ENCODE measurements at regions not wholly inside any gene's neighbourhood (a gene's known extent, or its start where the extent isn't known, plus 50 kb on each side); places are given as distances from the start of the nearest gene placed in this dataset.
"Not testable (repeated sequence)": the region's sequence is repeated elsewhere in the genome, so short reads cannot be mapped to it uniquely, and the experiment has no call there.

DNA sequence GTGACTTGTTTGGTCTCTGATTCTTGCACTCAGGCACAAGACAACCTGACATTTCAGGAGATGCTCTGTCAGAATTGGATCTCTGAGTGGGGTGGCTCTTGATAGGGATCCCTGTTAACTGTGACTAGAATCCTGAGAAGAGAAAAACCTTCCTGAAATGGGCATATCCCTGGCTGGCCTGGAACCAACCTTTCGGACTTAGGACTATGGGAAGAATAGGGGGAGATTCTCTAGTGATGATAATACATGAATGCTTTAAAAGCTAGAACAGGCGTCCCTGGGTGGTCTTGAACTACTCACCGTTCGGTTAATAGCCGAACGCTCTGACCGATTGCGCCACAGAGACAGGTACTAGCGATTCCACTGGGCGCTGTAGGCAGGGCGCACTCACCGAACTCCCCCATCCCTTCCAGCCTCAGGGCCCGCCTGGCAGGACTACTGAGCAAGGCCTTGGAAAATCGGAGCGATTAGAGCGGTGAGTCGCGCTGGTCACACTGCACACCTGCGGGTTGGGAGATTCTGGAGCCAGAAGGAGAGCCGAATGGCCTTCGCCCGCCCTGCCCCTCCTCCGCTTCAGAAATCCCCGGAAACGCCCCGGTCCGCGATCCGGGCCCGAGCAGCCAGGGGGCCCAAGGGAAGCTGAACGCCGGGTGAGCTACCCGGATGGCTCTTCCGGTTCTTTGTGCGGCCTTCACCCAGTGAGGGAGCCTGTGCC lies 257.6 kb upstream of the NOTCH2NLA start:
- not testable (repeated sequence) for H2AFZ ChIP-seq (ENCODE audit: low read length); H4K8ac ChIP-seq (ENCODE audit: low read depth, low read length); H3K18ac ChIP-seq (ENCODE audit: low read length); H3K4ac ChIP-seq (ENCODE audit: low read length); DNase-seq (ENCODE audit: low spot score); H2AK5ac ChIP-seq (ENCODE audit: low read depth, low read length); H3K36me3 ChIP-seq (replicated peaks in 1 of 2; ENCODE audit: control insufficient read depth in 2 of 2, insufficient read depth in 2 of 2, low read length in 2 of 2); H3K4me3 ChIP-seq (ENCODE audit: low read length in 2 of 2); H3K9ac ChIP-seq (ENCODE audit: low read depth, low read length, poor library complexity); H3K14ac ChIP-seq (ENCODE audit: low read length); H4K91ac ChIP-seq (ENCODE audit: low read depth, low read length, poor library complexity); H3K4me1 ChIP-seq (ENCODE audit: control insufficient read depth in 2 of 2, insufficient read depth in 1 of 2, low read depth in 1 of 2, low read length in 2 of 2); H3K79me1 ChIP-seq (ENCODE audit: low read depth, low read length); H2BK12ac ChIP-seq (ENCODE audit: low read length); H2BK5ac ChIP-seq (ENCODE audit: low read length); H3K9me3 ChIP-seq (replicated peaks in 1 of 2; ENCODE audit: control insufficient read depth in 2 of 2, insufficient read depth in 1 of 2, low read depth in 1 of 2, low read length in 2 of 2); H3K27me3 ChIP-seq (ENCODE audit: control insufficient read depth in 3 of 3, insufficient read depth in 3 of 3, low read depth in 1 of 3, low read length in 3 of 3); H2BK120ac ChIP-seq (ENCODE audit: low read depth, low read length); H3K27ac ChIP-seq (replicated peaks; ENCODE audit: low read length); H3K23ac ChIP-seq (ENCODE audit: low read depth, low read length, poor library complexity); H2BK15ac ChIP-seq (ENCODE audit: low read length); H3K4me2 ChIP-seq (ENCODE audit: insufficient read depth, low read length, poor library complexity, severe bottlenecking)
- no CpG with 5 or more reads among the region's 35 CpGs for WGBS, 2 donors (ENCODE audit: extremely low coverage in 2 of 2, insufficient read length in 2 of 2, insufficient replicate concordance in 1 of 2)

- not testable (repeated sequence) for H3K27ac ChIP-seq (replicated peaks; ENCODE audit: low read length); H3K14ac ChIP-seq (ENCODE audit: low read length); DNase-seq (ENCODE audit: low spot score); H3K9me3 ChIP-seq (replicated peaks in 1 of 2; ENCODE audit: control insufficient read depth in 2 of 2, insufficient read depth in 1 of 2, low read depth in 1 of 2, low read length in 2 of 2); H3K79me1 ChIP-seq (ENCODE audit: low read depth, low read length); H4K91ac ChIP-seq (ENCODE audit: low read depth, low read length, poor library complexity); H2AFZ ChIP-seq (ENCODE audit: low read length); H3K4me2 ChIP-seq (ENCODE audit: insufficient read depth, low read length, poor library complexity, severe bottlenecking); H3K36me3 ChIP-seq (replicated peaks in 1 of 2; ENCODE audit: control insufficient read depth in 2 of 2, insufficient read depth in 2 of 2, low read length in 2 of 2); H2BK12ac ChIP-seq (ENCODE audit: low read length); H3K4ac ChIP-seq (ENCODE audit: low read length); H3K4me1 ChIP-seq (ENCODE audit: control insufficient read depth in 2 of 2, insufficient read depth in 1 of 2, low read depth in 1 of 2, low read length in 2 of 2); H3K18ac ChIP-seq (ENCODE audit: low read length); H2BK5ac ChIP-seq (ENCODE audit: low read length); H3K23ac ChIP-seq (ENCODE audit: low read depth, low read length, poor library complexity); H4K8ac ChIP-seq (ENCODE audit: low read depth, low read length); H3K27me3 ChIP-seq (ENCODE audit: control insufficient read depth in 3 of 3, insufficient read depth in 3 of 3, low read depth in 1 of 3, low read length in 3 of 3); H2BK15ac ChIP-seq (ENCODE audit: low read length); H3K4me3 ChIP-seq (ENCODE audit: low read length in 2 of 2); H2BK120ac ChIP-seq (ENCODE audit: low read depth, low read length); H3K9ac ChIP-seq (ENCODE audit: low read depth, low read length, poor library complexity); H2AK5ac ChIP-seq (ENCODE audit: low read depth, low read length)
- WGBS, 2 donors (ENCODE audit: extremely low coverage in 2 of 2, insufficient read length in 2 of 2, insufficient replicate concordance in 1 of 2), result no CpG with 5 or more reads among the region's 2 CpGs
These were observed 255.4 kb upstream of the NOTCH2NLA start for GRCh38 chr1:146484195-146484594.

GRCh38 chr1:146479188-146479587 lies 250.4 kb upstream of the NOTCH2NLA start:
- not testable (repeated sequence) for H2BK120ac ChIP-seq (ENCODE audit: low read depth, low read length); H3K4ac ChIP-seq (ENCODE audit: low read length); H3K27me3 ChIP-seq (ENCODE audit: control insufficient read depth in 3 of 3, insufficient read depth in 3 of 3, low read depth in 1 of 3, low read length in 3 of 3); H3K36me3 ChIP-seq (replicated peaks in 1 of 2; ENCODE audit: control insufficient read depth in 2 of 2, insufficient read depth in 2 of 2, low read length in 2 of 2); H3K79me1 ChIP-seq (ENCODE audit: low read depth, low read length); H3K4me1 ChIP-seq (ENCODE audit: control insufficient read depth in 2 of 2, insufficient read depth in 1 of 2, low read depth in 1 of 2, low read length in 2 of 2); H3K14ac ChIP-seq (ENCODE audit: low read length); H2AFZ ChIP-seq (ENCODE audit: low read length); H3K4me3 ChIP-seq (ENCODE audit: low read length in 2 of 2); H3K9ac ChIP-seq (ENCODE audit: low read depth, low read length, poor library complexity); H3K18ac ChIP-seq (ENCODE audit: low read length); H4K8ac ChIP-seq (ENCODE audit: low read depth, low read length); DNase-seq (ENCODE audit: low spot score); H4K91ac ChIP-seq (ENCODE audit: low read depth, low read length, poor library complexity); H2BK12ac ChIP-seq (ENCODE audit: low read length); H3K4me2 ChIP-seq (ENCODE audit: insufficient read depth, low read length, poor library complexity, severe bottlenecking); H3K23ac ChIP-seq (ENCODE audit: low read depth, low read length, poor library complexity); H3K27ac ChIP-seq (replicated peaks; ENCODE audit: low read length); H2AK5ac ChIP-seq (ENCODE audit: low read depth, low read length); H2BK5ac ChIP-seq (ENCODE audit: low read length); H2BK15ac ChIP-seq (ENCODE audit: low read length); H3K9me3 ChIP-seq (replicated peaks in 1 of 2; ENCODE audit: control insufficient read depth in 2 of 2, insufficient read depth in 1 of 2, low read depth in 1 of 2, low read length in 2 of 2)
- no CpG with 5 or more reads among the region's 2 CpGs for WGBS, 2 donors (ENCODE audit: extremely low coverage in 2 of 2, insufficient read length in 2 of 2, insufficient replicate concordance in 1 of 2)

GRCh38 chr1:146478125-146478720 lies 249.4 kb upstream of the NOTCH2NLA start:
- H3K18ac ChIP-seq (ENCODE audit: low read length); H3K9me3 ChIP-seq (replicated peaks in 1 of 2; ENCODE audit: control insufficient read depth in 2 of 2, insufficient read depth in 1 of 2, low read depth in 1 of 2, low read length in 2 of 2): not testable (repeated sequence)

More at GRCh38 chr1:146478125-146478720, 249.4 kb upstream of the NOTCH2NLA start:
- not testable (repeated sequence) for H4K91ac ChIP-seq (ENCODE audit: low read depth, low read length, poor library complexity); H3K4ac ChIP-seq (ENCODE audit: low read length); H2AFZ ChIP-seq (ENCODE audit: low read length); H3K9ac ChIP-seq (ENCODE audit: low read depth, low read length, poor library complexity); H3K79me1 ChIP-seq (ENCODE audit: low read depth, low read length); H3K27me3 ChIP-seq (ENCODE audit: control insufficient read depth in 3 of 3, insufficient read depth in 3 of 3, low read depth in 1 of 3, low read length in 3 of 3); H3K4me1 ChIP-seq (ENCODE audit: control insufficient read depth in 2 of 2, insufficient read depth in 1 of 2, low read depth in 1 of 2, low read length in 2 of 2); H2BK120ac ChIP-seq (ENCODE audit: low read depth, low read length); H3K23ac ChIP-seq (ENCODE audit: low read depth, low read length, poor library complexity); H4K8ac ChIP-seq (ENCODE audit: low read depth, low read length); DNase-seq (ENCODE audit: low spot score); H3K4me2 ChIP-seq (ENCODE audit: insufficient read depth, low read length, poor library complexity, severe bottlenecking); H2BK12ac ChIP-seq (ENCODE audit: low read length); H3K14ac ChIP-seq (ENCODE audit: low read length); H3K27ac ChIP-seq (replicated peaks; ENCODE audit: low read length); H3K36me3 ChIP-seq (replicated peaks in 1 of 2; ENCODE audit: control insufficient read depth in 2 of 2, insufficient read depth in 2 of 2, low read length in 2 of 2); H3K4me3 ChIP-seq (ENCODE audit: low read length in 2 of 2); H2BK15ac ChIP-seq (ENCODE audit: low read length); H2BK5ac ChIP-seq (ENCODE audit: low read length); H2AK5ac ChIP-seq (ENCODE audit: low read depth, low read length)
- WGBS, 2 donors (ENCODE audit: extremely low coverage in 2 of 2, insufficient read length in 2 of 2, insufficient replicate concordance in 1 of 2), result no CpG with 5 or more reads among the region's 12 CpGs
